Activated gamma-delta T cell treated with Interleukin-2 at 50 U/mL for 16 hours (primary cell): ENCODE measurements at regions not wholly inside any gene's neighbourhood (a gene's known extent, or its start where the extent isn't known, plus 50 kb on each side); places are given as distances from the start of the nearest gene placed in this dataset.

ENCODE experiments used
- DNase-seq: peaks from one replicate; pipeline ENCODE4 v3.0.0-alpha.2; 2020

DNA sequence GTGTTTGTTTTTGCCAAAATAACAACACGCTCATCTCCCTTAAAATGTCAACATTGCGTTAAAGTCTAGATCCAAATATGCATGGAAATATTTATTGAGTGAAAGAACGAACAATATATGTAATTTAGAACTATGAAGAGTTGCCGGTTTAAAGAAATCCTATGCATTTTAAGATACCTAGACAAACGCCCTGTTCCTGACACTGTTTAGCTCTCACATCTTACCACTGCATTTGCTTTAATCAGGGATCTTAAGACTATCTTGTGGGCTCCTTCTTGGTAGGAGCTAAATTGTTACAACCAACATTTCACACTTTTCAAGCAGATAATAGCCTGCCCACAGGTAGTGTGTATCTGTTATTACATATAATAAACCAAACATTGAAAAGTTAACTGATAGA, 96.6 kb upstream of the RPS6KA3 start:
- DNase-seq: no peak

DNA sequence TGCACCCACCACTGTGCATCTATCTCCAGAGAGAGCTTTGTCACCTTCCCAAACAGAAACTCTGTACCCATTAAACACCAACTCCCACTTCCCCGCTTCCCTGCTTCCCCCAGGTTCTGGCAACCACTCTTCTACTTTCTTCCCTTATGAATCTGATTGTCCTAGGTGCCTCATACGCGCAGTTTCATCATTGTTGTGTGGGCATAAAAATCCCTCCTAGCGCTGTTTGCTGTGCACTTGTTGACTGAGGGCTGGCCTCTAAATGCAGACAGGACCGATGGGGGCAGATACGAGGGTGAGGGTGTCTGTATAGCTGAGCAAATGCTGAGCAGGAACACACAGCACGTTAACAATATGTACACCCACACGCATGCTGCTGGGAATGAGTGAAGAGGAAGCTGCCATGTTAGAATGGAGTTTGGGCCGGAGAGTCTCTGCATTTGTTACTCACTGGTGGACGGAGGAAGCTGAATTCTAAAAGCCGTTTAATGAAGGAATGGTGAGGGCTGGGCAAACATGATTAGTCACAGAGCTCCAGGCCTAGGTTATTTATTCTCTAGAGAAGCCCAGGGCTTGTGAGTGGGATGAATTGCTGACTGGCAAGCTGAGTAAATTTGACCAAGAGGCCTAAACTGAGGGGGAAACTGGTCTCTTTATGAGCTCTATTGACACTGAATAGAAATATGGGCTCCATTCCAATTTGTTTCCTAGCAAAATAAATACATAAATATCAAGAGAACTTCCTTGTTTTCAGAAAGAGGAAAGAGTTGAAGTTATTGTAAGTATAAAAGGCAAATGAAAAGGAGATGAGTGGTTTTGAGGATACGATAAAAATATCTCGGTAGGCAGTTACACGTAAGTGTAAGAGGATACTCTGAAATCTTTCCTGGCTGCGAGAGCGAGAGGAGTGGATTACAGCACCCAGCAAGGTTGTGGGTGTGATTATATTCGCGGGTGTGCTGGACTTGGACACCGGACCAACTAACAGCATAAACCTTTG, 95.9 kb upstream of the RPS6KA3 start:
- no peak for DNase-seq

DNA sequence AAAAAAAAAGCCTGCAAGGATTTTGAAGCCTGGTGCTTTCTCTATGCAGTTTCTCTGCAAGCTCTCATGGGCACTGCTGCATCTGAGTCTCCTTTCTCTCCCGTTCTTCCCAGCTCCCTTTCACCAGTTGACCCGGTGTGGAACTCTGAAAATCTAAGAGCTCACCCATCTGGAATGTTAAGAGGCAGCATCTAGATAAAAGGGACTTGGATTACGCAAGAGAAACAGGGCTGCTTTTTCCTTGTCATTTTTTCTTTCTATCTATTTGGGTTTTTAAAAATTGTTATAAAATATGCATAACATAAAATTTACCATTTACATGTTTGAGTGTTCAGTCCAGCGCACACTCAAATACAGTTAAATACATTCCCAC, 95.2 kb upstream of the RPS6KA3 start:
- no peak for DNase-seq

DNA sequence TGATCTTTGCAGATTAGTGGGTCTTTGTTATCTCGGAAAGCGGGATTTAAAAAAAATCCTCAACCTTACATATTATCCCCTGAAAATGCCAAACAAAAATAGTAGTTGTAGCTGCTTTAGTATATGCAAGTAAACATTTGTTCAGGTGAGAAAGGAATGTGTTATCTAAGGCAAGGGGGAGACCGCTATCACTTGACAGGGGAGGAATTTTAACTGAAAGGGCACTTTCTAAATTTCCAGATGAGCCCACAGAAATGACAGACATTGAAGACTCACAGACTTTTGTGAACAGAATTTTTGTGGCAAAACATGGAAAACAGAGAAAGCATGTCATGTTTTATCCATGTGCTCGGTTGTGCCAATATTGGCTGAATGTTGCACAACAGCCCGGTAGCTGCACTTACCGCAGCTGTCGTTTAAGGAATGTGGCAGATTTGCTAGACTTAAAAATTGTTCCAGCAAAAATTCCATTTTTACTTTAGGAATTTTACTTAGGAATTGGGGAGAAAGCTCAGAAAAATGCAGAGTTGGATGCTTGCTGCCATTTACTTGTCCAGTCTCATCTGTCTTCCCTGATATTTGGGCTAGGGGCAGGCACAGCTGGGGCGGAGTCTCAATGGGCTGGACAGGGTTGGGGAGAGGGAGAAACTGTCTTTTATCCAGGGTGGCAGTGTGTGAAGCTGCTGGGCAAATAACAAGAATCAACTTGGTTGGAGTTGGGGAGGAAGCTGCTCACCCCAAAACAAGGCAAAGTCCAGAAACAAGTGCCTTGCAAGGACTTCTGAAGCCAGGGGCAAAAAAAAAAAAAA, 94.6 kb upstream of the RPS6KA3 start:
- DNase-seq: no peak

DNA sequence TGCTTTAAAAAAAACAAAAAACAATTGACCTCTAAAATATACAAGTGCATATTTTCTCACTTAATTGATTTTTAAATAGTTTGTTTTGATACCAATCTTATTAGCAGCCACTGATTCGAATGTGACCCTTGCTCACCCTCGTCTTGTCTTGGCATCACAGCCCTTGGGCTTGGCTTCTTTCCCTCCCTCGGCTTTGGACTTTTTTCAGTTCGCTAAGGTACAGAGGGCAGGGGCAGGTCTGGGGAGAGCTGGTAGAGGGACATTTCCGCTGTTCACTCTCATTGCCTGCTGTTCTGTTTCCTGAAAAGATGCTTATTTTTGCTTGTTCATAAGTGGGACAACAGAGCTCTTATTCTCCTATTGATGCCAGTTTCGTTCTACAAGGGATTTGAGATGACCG, 88.5 kb upstream of the RPS6KA3 start:
- no peak for DNase-seq

DNA sequence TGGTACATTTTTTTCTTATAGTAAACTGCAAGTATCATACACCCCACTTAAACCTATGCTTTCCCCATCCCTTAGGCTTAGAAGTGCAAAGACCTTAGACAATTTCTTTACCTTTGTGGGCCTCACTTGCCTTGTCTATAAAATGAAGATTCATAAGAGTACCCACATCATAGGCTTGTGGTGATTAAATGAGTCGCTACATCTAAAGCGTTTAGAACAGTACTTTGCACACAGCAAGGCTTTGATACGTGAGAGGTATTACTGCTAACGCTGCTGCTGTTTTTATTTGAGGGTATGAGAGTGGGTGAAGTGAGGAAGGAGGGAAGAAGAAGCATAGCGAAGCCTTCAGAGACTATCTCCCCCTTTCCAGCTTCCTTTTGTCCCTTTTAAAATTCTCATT, 87.8 kb upstream of the RPS6KA3 start:
- no peak for DNase-seq

DNA sequence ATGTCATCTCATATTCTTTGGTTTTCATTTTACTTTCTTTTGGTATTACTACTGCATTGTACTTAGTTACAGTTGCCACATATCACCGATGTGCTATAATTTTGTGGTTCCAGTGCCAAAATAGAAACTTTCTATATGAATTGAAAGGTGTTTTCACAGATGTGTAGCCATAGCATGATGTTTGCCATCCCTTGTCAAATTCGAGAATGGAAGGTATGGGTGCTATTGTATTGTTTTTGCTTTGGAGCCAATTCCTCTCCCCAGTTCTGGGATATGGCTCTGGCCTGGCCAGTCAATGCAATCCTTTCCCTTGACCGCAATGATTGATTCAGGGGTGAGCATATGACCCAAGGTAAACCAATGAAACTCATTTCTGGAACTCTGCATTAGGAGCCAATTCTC, 86.2 kb upstream of the RPS6KA3 start:
- DNase-seq: no peak

DNA sequence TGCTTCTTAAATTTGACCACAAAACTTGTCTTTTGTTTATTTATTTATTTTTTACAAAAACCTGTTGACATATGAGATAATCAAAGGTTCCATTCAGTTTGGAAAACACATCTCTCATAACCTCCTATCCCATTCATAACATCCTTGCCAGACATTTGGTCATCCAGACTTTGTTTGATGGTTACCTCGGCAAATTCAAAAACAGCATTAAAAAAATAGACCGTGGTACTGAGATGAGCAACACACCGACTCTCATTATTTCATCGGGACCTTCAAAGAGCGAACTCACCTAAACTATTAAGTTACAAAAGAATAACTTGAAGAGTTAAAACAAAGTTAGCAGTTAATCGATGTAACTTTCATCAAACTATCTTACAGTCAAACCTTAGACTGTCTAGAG, 85.8 kb upstream of the RPS6KA3 start:
- DNase-seq: no peak

DNA sequence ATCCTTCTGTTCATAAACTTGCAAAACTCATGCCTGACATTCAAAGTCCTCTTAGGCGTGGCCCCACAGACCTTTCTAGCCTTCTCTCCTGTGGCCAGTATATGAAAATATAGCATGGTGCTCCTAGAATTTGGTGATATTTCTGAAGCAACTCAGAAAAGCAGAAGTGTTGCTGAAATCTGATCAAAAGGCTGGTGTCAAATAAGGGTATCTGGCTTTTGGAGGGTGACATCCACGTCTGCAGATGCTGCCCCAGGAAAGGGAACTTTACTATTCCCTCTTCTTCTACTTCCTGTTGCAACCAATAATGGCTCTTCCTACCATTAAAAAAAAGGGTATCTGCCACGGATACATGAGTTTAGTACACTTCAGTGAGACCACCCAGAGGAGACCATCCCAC, 83.9 kb upstream of the RPS6KA3 start:
- DNase-seq: no peak

DNA sequence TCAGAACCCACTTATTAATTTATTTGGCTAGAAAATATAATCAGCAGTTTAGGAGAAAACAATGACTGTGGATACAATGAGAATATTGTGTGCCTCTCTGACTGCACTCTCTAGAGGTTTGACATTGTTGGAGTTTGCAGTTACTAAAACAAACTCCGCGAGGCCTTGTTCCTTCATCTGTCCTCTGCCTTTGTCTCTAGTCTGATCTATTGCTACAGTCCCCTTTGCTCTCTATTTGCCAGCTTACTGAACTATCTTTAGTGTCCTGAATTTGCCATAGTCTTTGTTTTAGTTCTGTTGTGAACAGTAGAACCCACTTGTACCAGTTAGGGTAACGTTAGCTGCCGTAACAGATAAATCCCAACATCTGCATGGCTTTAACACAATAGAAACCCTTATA, 81.4 kb upstream of the RPS6KA3 start:
- DNase-seq: no peak

DNA sequence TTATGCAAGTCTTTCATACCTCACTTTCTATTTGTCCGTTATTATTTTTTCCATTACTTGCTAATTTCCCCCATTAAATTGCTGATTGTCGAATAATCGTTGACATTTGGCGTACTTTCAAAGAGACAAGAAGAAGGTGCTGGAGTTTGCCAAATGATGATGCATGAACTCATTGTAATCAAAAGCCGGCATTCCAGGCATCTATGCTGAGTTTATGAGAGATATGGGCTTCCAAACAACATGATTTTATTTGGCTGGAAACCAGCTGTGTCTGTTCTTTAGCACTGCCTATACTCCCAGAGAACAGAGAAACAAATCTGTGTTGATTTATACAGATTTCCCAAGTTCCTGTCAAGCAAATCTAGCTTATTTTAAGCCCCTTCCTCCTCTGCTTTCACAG, 80.8 kb upstream of the RPS6KA3 start:
- DNase-seq: no peak

DNA sequence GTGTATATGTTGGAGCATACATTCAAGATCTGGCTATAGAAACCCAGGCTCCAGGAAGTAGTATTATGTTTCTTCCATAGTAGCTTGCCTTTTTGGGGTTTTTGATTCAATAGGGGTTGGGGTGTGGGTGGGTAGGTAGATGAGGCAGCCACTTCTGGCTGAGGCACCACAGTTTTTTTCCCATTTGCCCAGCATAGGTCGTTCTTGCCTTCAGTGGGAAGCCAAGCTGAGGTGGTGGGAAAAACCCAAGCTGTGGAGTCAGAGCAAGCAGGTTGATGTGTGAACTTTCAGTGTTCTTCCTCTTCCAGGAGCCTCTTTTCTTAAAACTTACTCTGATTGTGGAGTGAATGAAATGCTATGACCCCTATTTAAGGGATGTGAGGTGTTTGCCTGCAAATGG, 67.0 kb upstream of the RPS6KA3 start:
- no peak for DNase-seq

DNA sequence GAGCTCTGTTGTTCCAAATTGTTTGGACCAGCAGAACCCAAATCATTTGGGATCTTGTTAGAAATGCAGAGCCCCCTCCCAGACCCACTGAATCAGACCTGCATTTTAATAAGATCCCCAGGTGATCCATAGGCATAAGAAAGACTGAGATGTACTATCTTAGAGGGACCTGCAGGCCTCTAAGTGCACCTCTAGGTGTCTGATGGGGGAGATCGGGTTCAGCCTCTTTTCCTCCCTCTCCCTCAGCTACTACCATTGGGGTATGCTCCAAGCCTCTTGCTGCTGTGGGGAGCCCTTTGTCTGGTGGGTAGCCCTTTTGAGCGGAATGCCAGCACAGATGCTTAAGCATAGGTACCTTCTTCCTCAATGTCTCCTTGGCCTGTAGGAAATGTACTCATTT, 63.8 kb upstream of the RPS6KA3 start:
- no peak for DNase-seq

DNA sequence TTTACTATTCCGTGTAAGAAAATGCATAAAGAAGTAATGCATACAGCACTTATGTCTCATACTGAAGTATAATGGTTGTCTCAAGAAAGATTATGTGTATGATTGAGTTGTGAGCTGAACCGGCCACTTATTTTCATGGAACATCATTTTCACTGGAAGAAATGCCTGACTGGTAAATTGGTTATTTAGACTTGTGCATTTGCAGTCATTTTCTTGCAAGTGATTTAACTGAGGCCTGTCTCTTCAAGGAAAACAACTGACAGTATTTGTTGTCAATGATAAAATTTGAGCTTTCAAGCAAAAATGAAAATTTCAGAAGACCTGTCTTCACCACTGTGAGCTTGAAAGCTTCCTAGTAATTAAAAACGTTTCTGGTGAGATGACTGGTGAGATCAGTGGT, 62.7 kb upstream of the RPS6KA3 start:
- DNase-seq: no peak

DNA sequence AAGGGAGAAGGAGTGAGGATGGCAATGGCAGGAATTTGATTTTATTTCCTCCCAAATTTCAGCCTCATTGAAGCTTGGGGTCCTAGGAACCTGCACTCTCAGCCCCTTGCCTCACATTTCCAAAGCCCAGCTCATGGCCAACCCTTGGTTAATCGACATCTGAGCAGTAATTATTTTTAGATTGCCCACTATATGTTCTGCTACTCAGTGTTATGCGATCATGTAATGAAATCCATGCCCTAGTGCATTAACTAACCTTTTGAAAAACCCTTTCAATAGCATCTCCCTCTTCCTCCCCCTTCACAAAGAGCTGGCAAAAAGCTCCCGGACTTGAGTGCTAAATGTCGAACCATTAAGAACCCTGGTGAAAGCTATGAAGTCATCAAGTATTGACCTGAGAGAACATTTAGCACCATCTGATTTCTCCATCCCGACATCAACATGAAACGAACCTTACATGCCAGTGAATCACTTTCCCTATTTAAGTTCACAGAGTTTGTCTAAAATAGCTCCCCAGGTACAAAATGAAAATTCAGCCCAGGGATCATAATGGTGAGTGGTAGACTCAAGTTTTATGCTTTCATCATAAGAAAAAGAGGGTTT, 59.2 kb upstream of the RPS6KA3 start:
- no peak for DNase-seq

DNA sequence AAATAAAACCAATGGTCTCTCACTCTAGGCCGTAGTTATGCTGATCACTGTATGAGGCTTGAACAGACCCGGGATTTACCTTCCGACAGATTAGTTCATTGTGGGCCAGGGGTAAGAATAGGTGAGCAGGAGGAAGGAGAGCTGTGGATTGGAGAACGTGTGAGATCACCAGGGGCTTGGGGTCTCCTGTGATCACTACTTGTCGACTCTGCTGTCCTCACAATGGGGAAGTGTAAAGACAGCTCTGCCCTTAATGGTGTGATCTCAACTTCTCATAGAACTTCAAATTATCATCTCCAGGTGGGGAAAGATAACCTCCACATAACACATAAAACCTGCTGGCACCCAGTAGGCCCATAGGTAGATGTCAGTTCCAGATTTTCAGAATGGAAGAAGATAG, 56.2 kb upstream of the RPS6KA3 start:
- no peak for DNase-seq

DNA sequence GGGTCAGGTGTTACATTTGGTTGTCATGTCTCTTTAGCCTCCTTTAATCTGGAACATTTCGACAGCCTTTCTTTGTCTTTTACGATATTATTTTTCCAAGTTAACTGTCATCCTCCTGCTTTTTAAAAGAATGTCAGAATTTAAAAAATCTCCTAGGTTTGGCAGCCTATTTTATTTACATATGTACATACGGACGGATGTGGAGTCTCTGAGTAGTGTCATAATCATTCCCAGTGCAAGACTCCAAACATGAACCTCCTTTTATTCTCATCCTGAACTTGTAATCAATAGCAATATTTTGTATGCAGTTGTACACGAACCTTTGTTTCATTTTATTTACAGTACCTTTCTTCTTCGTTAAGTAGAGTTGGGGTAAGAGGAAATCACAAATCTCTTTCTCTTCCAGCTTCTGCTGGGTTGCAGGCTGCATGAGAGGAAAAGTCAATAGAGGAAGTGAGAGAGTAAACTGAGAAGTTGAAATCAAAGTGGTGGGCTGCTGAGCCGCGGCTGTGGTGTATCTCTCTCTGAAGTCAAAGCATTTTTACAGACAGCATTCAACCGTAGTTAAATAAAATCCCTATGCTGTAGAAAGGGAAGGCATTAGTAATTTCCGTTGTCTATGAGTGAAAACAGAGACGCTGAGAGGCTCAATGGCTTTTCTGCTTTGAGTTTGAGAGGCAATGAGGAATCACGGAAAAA, 53.9 kb upstream of the RPS6KA3 start:
- DNase-seq: peak; percentile 10

DNA sequence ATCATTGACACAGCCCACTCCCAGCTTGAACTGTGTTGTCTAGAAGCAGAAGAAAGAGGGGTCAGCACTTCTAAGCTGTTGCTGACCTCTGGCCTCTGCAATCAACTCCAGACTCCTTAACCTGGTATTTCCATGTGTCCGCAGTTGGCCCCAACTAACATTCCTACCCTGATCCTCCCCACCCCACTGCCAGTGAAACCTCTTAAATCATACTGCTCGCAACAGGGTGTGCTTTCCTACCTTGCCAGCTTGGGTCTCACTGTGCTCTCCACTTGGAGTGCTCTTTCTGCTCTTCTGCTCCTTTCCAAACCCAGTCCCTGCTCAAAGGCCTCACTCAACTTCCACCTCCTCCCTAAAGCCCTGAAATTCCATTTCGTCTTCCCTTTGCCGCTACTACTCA, 52.3 kb upstream of the RPS6KA3 start:
- DNase-seq: no peak

DNA sequence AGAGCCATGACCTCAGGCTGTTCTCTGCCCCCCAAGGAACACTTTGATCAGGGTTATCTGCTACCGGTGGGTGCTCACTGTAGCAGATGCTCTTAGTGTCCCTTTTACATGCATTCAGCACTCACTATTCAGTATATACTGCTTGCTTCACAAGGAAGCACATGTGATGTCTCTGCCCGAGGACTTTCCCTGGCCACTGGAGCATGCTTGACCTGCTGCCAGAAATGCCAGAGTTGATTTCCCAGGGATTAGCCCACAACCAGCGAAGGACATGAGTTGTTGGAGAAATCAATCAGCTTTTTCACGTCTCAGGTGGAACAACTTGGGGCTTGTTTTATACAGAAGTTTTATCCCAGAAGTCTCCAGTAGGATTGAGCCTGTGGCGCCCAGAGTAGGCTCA, 51.2 kb upstream of the RPS6KA3 start:
- no peak for DNase-seq
